Middle frontal gyrus (tissue), 1 donor: ENCODE measurements at regions not wholly inside any gene's neighbourhood (a gene's known extent, or its start where the extent isn't known, plus 50 kb on each side); places are given as distances from the start of the nearest gene placed in this dataset.
"Not testable (repeated sequence)": the region's sequence is repeated elsewhere in the genome, so short reads cannot be mapped to it uniquely, and the experiment has no call there.

Experiments
- DNase-seq: peaks from one replicate; pipeline ENCODE4 v3.0.0-alpha.2; 2015; ENCODE audit warnings: low spot score; ENCODE audit errors: extremely low spot score

DNA sequence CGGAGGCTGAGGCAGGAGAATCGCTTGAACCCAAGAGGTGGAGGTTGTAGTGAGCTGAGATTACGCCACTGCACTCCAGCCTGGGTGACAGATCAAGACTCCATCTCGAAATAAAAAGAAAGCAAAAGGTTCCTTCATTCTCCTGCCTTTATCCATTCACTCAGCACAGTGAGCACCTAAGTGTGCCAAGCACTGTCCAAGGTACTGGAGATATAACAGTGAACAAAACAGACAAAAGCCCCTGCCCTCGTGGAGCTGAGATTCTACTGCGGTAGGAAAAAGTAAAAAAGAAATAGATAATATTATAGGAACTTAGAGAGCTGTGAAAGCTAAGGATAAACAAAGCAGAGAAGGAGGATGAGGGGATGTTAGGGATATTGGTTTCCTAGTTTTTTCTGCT lies 235.5 kb downstream of the NPIPA7 start:
- DNase-seq = not testable (repeated sequence)

DNA sequence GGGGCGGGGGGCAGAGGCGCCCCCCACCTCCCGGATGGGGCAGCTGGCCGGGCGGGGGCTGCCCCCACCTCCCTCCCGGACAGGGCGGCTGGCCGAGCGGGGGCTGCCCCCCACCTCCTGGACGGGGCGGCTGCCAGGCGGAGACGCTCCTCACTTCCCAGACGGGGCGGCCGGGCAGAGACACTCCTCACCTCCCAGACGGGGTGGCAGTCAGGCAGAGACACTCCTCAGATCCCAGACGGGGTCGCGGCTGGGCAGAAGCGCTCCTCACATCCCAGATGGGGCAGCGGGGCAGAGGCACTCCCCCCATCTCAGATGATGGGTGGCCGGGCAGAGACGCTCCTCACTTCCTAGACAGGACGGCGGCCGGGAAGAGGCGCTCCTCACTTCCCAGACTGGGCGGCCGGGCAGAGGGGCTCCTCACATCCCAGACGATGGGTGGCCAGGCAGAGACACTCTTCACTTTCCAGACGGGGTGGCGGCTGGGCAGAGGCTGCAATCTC lies 240.1 kb downstream of the NPIPA7 start:
- DNase-seq = not testable (repeated sequence)

DNA sequence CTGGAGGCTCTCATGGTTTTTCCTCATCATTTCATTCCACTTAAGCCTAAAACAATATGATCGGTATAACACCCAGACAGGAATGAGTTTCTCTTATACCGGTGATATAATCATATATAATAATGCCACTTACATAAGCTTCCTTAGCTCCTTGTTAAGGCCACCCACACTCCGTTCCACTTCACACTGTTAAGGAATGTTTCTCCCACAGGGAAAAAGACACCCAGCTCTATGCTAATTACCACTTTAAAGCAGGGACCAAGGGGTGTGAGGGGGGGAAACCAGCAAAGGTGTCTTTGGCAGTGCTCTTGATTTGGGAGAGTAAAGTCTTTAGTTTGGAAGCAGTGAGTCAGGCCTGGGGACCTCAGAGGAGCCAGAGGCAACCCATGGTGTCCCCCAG lies 245.4 kb downstream of the NPIPA7 start:
- DNase-seq = not testable (repeated sequence)

DNA sequence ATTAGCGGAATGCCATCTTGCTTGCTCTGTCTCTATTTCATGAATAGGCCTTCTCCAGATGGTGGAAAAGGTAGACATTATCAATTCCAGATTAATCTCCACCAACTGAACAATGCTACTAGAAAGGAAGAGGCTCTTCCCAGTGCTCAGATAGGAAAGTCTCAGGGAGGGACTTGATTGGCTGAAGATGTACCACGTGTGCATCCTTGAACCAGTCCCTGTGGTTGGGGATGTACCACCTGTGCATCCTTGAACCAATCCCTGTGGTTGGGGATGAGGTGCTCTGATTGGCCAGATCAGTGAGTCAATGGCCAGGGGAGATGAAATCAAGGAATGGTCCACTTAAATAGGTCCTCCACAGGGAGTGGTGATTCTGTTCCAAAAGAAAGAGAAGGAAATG lies 246.2 kb downstream of the NPIPA7 start:
- DNase-seq = not testable (repeated sequence)

DNA sequence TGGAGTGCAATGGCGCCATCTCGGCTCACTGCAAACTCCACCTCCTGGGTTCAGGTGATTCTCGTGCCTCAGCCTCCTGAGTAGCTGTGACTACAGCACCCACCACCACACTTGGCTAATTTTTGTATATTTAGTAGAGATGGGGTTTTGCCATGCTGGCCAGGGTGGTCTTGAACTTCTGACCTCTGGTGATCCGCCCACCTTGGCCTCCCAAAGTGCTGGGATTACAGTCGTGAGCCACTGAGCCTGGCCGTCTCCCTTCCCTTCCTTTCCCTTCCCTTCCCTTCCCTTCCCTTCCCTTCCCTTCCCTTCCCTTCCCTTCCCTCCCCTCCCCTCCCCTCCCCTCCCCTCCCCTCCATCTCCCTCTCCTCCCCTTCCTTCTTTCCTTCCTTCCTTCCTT lies 248.9 kb downstream of the NPIPA7 start:
- DNase-seq = not testable (repeated sequence)

DNA sequence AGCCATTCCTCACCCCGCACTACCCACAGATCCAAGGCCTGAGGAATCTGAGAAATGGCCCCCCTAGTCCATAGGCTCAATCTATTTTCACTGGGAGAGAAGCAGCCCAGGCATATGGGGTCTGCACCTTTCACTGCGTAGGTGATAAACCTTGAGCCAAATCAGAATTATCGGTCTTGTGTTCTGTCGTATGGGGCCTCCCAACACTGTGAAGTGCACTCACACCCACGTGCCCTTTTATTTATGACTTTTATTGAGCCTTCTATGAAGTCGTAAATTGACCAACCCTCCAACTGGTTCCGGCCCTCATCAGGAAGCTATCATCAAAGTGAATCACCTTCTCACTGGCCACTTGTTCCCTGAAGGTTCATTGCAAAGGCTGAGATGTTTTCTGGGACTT lies 259.3 kb downstream of the NPIPA7 start:
- not testable (repeated sequence) for DNase-seq

DNA sequence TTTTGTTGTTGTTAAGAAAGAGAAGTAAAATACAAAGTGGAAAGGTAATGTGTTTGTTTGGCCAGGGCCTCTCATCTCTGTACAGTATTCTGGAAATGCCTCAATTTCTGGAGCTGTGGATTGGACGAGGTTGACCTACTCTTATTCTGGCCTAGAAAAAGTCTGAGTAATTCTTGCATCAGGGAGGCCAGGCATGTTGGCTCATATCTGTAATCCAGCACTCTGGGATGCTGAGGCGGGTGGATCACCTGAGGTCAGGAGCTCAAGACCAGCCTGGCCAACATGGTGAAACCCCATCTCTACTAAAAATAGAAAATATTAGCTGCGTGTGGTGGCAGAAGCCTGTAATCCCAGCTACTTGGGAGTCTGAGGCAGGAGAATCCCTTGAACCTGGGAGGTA lies 259.8 kb downstream of the NPIPA7 start:
- DNase-seq = not testable (repeated sequence)

DNA sequence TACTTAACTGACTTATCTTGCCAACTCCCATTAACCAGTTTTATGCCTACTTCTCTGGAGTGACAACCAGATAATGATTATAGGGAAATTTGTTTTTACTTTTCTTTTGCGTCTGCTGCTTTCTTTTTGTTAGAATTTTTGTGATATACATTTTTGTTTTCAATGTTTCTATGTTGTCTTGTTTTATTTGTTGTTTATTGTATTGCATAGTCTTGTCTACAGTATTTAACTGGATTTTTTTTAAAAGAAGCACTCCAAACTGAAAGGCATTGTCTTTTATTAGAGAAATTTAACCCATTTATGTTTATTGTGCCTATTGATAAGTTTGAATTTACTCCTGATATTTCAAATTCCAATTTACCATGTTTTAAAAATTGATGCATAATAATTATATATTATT lies 264.9 kb downstream of the NPIPA7 start:
- DNase-seq = not testable (repeated sequence)

DNA sequence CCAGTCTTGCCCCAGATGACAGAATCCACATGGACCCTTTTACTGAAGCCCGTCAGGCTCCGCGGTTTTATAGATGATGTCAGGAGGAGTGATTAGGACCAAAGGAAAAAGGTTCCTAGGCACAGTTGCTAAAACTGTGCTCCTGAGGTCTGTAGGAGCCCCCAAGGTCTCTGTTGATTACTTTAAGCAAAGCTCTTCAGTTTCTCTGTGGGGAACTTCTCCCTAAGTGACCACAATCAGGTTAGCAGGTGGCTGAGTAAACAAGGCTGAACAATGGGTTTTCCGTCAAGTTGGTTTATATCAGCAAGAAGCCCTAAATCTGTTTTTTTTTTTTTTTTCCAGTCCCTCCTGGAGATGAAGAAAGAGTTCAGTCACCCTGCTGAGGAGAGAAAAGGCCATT lies 269.1 kb downstream of the NPIPA7 start:
- not testable (repeated sequence) for DNase-seq

DNA sequence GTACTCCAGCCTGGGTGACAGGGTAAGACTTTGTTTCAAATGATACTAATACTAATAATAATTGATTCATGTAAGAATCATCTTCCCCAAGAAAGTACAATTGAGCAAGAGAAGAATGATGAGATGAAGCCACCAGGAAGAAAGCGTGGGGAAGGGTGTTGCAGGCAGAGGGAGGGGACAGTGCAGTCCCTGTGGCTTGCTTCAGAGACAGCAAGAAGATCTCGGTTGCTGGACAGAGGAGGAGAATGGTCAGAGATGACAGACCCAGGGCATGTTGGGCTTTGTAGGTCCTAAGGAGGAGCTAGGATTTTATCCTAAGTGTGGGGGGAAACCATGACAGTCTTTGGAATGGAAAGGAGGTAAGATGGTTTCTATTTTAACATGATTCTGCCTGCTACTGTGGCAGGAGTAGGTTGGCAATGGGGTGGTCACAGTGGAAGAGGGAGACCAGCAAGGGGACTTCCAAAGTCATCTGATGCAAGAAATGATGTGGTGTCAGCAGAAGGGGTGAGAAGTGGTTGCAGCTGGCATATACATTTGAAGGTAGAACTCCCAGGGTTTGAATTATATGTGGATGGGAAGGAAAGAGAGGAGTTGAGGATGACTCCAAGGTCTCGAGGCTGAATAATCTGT lies 293.4 kb downstream of the NPIPA7 start:
- DNase-seq = not testable (repeated sequence)

DNA sequence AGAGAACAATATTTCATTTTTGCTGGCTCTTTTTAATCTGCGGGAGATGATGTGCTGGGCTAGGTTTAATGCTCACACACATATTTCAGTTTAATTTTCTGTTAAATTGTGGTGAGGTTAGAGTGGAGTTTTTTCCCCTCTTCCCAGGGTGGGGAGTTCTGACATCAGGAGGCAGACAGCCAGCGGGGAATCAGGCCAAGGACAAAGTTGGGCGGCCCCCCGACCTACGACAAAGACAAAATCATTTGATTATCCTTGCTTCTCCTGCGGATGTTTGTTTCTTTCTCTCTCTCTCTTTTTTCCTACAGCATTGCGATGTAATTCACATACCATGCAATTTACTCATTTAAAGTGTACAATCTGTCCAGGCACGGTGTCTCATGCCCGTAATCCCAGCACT lies 295.9 kb downstream of the NPIPA7 start:
- DNase-seq = not testable (repeated sequence)

DNA sequence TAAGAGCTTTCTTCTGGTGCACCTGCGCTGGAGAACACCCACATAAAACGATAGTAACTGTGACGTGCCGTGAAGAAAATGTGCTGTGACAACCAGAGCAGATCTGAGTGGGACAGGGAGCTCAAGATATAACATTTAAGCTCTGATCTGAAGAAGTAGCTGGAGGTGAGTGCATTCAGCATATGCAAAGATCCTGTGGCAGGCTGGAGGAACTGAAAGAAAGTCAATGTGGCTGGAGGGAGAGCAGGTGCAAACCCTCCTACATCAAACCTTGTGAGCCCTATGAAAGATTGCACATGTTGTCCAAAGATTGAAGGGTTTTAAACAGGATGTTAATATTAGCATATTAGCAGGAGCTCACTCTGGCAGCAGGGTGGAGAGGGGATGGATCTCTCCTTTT lies 342.9 kb downstream of the NPIPA7 start:
- DNase-seq = not testable (repeated sequence)

DNA sequence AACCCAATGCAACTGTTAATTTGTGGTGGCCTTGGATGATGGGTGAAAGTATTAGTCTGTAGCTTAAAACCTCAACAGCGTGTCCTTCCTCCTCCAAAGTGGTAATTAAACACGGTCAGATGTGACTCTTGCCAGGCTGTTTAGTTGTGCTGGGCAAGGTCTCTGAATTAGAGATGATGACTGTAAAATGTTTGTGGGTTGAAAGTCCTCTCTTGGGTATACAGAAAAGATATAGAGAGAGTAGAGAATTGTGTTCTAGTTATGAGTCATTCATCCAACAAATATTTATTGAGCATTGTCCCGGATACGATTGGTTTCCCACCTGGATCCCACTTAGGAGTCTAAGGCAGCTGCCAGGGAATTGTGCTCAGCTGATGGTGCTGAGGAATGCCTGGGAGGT lies 343.7 kb downstream of the NPIPA7 start:
- not testable (repeated sequence) for DNase-seq

DNA sequence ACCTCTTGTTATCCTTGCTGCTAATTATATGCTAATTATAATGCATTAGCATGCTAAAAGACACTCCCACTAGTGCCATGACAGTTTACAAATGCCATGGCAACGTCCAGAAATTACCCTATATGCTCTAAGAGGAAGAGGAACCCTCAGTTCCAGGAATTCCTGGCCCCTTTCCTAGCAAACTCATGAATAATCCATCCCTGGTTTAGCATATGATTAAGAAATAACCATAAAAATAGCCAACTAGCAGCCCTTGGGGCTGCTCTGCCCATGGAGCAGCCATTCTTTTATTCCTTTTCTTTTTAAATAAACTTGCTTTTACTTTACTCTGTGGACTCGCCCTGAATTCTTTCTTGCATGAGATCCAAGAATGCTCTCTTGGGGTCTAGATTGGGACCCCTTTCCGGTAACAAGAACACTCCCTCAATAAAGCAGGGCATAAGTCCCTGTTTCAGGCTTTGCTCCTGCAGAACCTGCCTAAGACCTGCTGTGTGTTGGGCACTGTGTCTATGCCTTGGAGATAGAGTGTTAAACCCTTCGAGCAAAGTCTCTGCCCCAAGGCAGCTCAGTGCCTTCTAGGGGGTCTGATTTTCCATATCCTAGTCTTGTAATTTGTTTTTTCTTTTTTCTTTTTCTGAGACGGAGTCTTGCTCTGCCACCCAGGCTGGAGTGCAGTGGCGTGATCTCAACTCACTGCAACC lies 345.0 kb downstream of the NPIPA7 start:
- not testable (repeated sequence) for DNase-seq

DNA sequence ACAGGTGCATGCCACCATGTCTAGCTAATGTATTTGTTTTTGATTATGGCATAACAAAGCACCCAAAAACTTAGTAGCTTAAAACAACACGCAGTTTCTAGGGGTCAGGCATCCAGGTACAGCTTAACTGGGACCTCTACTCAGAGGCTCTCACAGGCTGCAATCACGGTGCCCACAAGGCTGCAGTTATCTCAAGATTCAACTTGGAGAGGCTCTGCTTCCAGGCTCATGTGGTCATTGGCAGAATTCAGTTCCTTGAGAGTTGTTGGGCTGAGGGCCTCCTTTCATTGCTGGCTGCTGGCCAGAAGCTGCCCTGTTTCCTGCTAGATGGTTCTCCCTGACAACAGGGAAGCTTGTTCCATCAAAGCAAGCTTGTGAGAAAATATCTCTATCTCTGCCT lies 348.1 kb downstream of the NPIPA7 start:
- not testable (repeated sequence) for DNase-seq

DNA sequence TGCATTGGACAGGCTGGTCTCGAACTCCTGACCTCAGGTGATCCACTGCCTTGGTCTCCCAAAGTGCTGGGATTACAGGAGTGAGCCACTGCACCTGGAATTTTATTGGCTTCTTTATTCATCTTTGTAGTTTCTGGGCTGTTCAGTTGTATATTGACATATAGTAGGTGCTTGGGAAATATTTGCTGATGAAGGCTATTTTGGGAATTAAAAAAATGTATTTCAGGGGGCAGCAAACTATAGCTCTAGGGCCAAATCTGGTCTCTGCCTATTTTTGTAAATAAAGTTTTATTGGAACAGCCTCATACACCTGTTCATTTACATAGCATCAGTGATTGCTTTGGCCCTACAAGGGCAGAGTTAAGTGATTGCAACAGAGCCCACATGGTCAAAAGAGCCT lies 363.6 kb downstream of the NPIPA7 start:
- DNase-seq = not testable (repeated sequence)

DNA sequence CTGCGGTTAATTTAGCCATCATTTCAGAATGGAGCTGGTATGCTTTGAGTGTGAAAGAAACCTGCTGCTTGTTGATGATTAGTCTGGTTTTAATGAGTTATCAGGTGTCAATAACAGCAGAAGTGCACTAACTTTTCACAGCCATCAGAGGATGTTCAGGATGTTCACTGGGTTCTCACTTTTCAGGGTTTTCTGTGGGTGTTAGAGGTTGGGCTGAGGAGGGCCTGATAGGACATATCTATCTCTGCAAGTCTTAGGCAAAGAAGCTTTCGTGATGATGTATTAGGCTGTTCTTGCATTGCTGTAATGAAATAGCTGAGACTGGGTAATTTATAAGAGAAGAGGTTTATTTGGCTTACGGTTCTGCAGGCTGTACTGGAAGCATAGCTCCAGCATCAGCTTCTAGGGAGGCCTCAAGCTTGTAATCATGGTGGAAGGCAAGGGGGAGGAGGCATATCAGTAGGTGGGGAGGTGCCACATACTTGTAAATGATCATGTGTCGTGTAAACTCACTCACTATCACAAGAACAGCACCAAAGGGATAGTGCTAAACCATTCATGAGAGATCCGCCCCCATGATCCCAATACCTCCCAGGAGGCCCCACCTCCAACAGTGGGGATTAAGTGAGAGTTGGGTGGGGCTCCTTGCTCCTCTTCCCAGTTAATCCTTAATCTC lies 376.2 kb downstream of the NPIPA7 start:
- not testable (repeated sequence) for DNase-seq

DNA sequence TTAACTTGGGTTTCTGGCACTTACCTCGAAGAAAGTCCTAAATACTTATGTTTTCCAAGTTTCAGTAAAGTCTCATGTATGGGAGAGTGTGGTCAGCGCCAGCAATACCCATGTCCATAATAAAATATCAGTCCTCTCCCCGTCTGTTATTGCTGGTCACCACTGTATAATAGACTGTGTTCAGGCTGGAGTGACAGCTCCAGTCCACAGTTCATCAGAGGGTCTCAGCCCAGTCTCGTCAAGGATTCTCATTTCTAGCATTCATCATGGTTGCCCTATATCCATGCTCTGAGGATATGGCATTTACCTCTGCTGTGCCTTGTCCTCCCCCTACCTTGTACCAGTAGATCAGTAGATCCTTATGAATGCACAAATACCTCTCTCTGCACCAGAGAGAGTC lies 384.5 kb downstream of the NPIPA7 start:
- no peak for DNase-seq

DNA sequence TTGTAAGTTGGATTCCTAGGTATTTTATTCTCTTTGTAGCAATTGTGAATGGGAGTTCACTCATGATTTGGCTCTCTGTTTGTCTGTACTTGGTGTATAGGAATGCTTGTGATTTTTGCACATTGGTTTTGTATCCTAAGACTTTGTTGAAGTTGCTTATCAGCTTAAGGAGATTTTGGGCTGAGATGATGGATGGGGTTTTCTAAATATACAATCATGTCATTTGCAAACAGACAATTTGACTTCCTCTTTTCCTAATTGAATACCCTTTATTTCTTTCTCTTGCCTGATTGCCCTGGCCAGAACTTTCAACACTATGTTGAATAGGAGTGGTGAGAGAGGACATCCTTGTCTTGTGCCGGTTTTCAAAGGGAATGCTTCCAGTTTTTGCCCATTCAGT lies 391.8 kb downstream of the NPIPA7 start:
- not testable (repeated sequence) for DNase-seq

DNA sequence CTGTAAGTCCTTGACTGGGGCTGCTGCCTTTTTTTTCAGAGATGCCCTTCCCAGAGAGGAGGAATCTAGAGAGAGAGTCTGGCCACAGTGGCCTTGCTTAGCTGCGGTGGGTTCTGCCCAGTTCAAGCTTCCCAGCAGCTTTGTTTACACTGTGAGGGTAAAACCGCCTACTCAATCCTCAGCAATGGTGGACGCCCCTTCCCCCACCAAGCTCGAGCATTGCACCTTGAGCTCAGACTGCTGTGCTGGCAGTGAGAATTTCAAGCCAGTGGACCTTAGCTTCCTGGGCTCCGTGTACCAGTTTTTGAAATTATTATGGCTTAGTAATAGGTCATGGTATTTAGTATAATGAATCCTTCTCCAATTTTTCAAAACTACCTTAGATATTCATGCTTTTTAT lies 395.4 kb downstream of the NPIPA7 start:
- DNase-seq = no peak

DNA sequence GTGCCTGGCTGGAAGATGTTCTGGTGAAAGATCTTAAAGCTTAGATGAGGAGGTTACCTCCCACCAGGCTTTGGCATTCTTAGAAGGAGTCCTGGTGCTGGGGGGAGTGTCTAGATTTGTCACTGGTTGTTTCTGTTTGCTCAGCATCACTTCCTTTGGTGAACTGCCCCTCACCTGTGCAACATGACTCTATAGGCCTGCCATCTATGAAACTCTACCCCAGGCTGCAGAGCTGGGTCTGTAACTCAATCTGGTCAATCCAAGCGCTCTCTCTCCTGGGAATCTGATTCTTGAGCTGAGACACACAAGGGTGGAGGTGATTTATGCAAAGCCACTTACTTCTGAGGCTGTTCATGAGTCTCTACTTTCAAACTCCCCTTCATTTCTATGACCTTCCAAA lies 399.4 kb downstream of the NPIPA7 start:
- no peak for DNase-seq

DNA sequence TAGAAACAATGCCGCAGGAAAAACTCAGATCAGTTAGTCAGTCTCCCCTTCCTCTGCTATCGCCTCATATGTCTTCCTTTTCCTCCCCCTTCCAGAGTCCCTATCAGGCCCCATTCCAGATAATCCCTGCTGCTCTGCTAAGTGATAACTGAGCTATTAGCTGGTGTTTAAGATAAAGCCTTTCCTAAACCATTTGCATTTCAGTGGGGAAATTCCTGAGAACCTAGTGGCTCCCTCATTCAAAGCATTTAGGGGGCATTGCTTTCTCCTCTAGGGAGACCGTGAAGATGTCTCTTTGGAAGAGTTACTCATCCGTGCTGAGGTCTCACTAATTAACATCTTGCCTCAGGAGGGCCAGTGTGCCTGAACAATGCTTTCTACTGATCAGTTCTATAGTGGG lies 401.6 kb downstream of the NPIPA7 start:
- no peak for DNase-seq
